ENCODE measurements at regions not wholly inside any gene's neighbourhood (a gene's known extent, or its start where the extent isn't known, plus 50 kb on each side); places are given as distances from the start of the nearest gene placed in this dataset.

- no peak for DNase-seq (ENCODE audit: low spot score)
- no peak for TF ChIP-seq CTCF (IDR thresholded peaks at IDR 0.05; ENCODE audit: extremely low read depth, insufficient read depth, missing control alignments)
- in situ Hi-C loops (cut with MboI; ENCODE audit: low pct_unique_long_range_greater_than_20kb, low sequenced_read_pairs, unreplicated experiment): no loop called here
Measured at GRCh38 chr7:145860809-145861208, 255.8 kb upstream of the CNTNAP2 start.

- DNase-seq (ENCODE audit: low spot score): no peak
- TF ChIP-seq CTCF (IDR thresholded peaks at IDR 0.05; ENCODE audit: extremely low read depth, insufficient read depth, missing control alignments): no peak
- in situ Hi-C loops (cut with MboI; ENCODE audit: low pct_unique_long_range_greater_than_20kb, low sequenced_read_pairs, unreplicated experiment): no loop called here
Measured at GRCh38 chr7:145850636-145851035, 266.0 kb upstream of the CNTNAP2 start.

GRCh38 chr7:145848691-145849090 lies 267.9 kb upstream of the CNTNAP2 start:
- in situ Hi-C loops (cut with MboI; ENCODE audit: low pct_unique_long_range_greater_than_20kb, low sequenced_read_pairs, unreplicated experiment): no loop called here
- peak; percentile 48 for TF ChIP-seq CTCF (IDR thresholded peaks at IDR 0.05; ENCODE audit: extremely low read depth, insufficient read depth, missing control alignments)
- DNase-seq (ENCODE audit: low spot score): peak; percentile 4

GRCh38 chr7:145845345-145845744 lies 271.3 kb upstream of the CNTNAP2 start:
- no peak for TF ChIP-seq CTCF (IDR thresholded peaks at IDR 0.05; ENCODE audit: extremely low read depth, insufficient read depth, missing control alignments)
- in situ Hi-C loops (cut with MboI; ENCODE audit: low pct_unique_long_range_greater_than_20kb, low sequenced_read_pairs, unreplicated experiment): no loop called here
- DNase-seq (ENCODE audit: low spot score): no peak

- no peak for DNase-seq (ENCODE audit: low spot score)
- no peak for TF ChIP-seq CTCF (IDR thresholded peaks at IDR 0.05; ENCODE audit: extremely low read depth, insufficient read depth, missing control alignments)
- in situ Hi-C loops (cut with MboI; ENCODE audit: low pct_unique_long_range_greater_than_20kb, low sequenced_read_pairs, unreplicated experiment): no loop called here
Measured at GRCh38 chr7:145839814-145840213, 276.8 kb upstream of the CNTNAP2 start.

GRCh38 chr7:145831616-145832206 lies 284.9 kb upstream of the CNTNAP2 start:
- DNase-seq (ENCODE audit: low spot score): no peak
- TF ChIP-seq CTCF (IDR thresholded peaks at IDR 0.05; ENCODE audit: extremely low read depth, insufficient read depth, missing control alignments): no peak
- in situ Hi-C loops (cut with MboI; ENCODE audit: low pct_unique_long_range_greater_than_20kb, low sequenced_read_pairs, unreplicated experiment): no loop called here

- no peak for DNase-seq (ENCODE audit: low spot score)
- TF ChIP-seq CTCF (IDR thresholded peaks at IDR 0.05; ENCODE audit: extremely low read depth, insufficient read depth, missing control alignments): no peak
- in situ Hi-C loops (cut with MboI; ENCODE audit: low pct_unique_long_range_greater_than_20kb, low sequenced_read_pairs, unreplicated experiment): no loop called here
Measured at GRCh38 chr7:145817687-145818086, 298.9 kb upstream of the CNTNAP2 start.

All from GM13977 (cell line).